Suprapubic skin (tissue), 4 donors: ENCODE measurements at regions not wholly inside any gene's neighbourhood (a gene's known extent, or its start where the extent isn't known, plus 50 kb on each side); places are given as distances from the start of the nearest gene placed in this dataset.

Source experiments
- DNase-seq, 2 donors: peaks; one replicate each; pipeline ENCODE4 v3.0.0-alpha.2; 2019; ENCODE audit warnings: low spot score in 2 of 2
- H3K27ac ChIP-seq: fragments of 200-600 bp; sonication (generic); one replicate; pipeline ENCODE4 v1.5.1; 2019
- H3K27me3 ChIP-seq: fragments of 200-600 bp; sonication (generic); one replicate; pipeline ENCODE4 v1.5.1; 2019
- H3K36me3 ChIP-seq: fragments of 200-600 bp; sonication (generic); one replicate; pipeline ENCODE4 v1.5.1; 2019
- H3K4me1 ChIP-seq: fragments of 200-600 bp; sonication (generic); one replicate; pipeline ENCODE4 v1.5.1; 2019
- H3K4me3 ChIP-seq: fragments of 200-600 bp; sonication (generic); one replicate; pipeline ENCODE4 v1.5.1; 2019; ENCODE audit warnings: mild to moderate bottlenecking
- H3K9me3 ChIP-seq: fragments of 200-600 bp; sonication (generic); one replicate; pipeline ENCODE4 v1.5.1; 2019
- EP300 ChIP-seq: sonication (generic); formaldehyde crosslinking; IDR thresholded peaks from one replicate; pipeline ENCODE4 v1.6.1; 2017; ENCODE audit warnings: antibody characterized with exemption
- POLR2A ChIP-seq, 2 donors: fragments of 450-650 bp; IDR thresholded peaks; one replicate each; pipeline ENCODE4 v1.6.1; 2017; ENCODE audit warnings: antibody characterized with exemption in 2 of 2, mild to moderate bottlenecking in 2 of 2, moderate library complexity in 2 of 2
- POLR2AphosphoS5 ChIP-seq, 3 donors: sonication (generic); formaldehyde crosslinking; IDR thresholded peaks; one replicate each; pipeline ENCODE4 v1.6.1; 2017; ENCODE audit warnings: antibody characterized with exemption in 3 of 3
- WGBS: methylation state at CpG from one replicate; pipeline ENCODE4 v1.1.5; 2018; 5-methylcytosine and 5-hydroxymethylcytosine counted together
- TF ChIP-seq, protein P1 (sequence below), 2 donors: fragments of 200-600 bp in 1 of 2; fragments of 450-650 bp in 1 of 2; sonication (generic) in 1 of 2; IDR thresholded peaks; one replicate each; pipeline ENCODE4 v1.5.1; 2016 to 2019; ENCODE audit warnings: antibody characterized with exemption in 2 of 2, mild to moderate bottlenecking in 1 of 2, moderate library complexity in 1 of 2

GRCh38 chr16:35186045-35186759, 1726.8 kb downstream of the TP53TG3F start:
- no peak overlapping the region for H3K27ac ChIP-seq
- no peak overlapping the region for H3K4me3 ChIP-seq
- H3K27me3 ChIP-seq: no peaks in the 10 kb centered on the region
- H3K36me3 ChIP-seq: no peaks in the 10 kb centered on the region
- peak in 1 of 2 donors; percentile 61 for DNase-seq
- no peaks in the 10 kb centered on the region for H3K4me1 ChIP-seq
- no peaks in the 10 kb centered on the region for H3K9me3 ChIP-seq
- TF ChIP-seq POLR2A (IDR thresholded peaks at IDR 0.05) (no peak), EP300 (no peak), POLR2AphosphoS5 (IDR thresholded peaks at IDR 0.05) (no peak)
- TF ChIP-seq, protein P1, sequence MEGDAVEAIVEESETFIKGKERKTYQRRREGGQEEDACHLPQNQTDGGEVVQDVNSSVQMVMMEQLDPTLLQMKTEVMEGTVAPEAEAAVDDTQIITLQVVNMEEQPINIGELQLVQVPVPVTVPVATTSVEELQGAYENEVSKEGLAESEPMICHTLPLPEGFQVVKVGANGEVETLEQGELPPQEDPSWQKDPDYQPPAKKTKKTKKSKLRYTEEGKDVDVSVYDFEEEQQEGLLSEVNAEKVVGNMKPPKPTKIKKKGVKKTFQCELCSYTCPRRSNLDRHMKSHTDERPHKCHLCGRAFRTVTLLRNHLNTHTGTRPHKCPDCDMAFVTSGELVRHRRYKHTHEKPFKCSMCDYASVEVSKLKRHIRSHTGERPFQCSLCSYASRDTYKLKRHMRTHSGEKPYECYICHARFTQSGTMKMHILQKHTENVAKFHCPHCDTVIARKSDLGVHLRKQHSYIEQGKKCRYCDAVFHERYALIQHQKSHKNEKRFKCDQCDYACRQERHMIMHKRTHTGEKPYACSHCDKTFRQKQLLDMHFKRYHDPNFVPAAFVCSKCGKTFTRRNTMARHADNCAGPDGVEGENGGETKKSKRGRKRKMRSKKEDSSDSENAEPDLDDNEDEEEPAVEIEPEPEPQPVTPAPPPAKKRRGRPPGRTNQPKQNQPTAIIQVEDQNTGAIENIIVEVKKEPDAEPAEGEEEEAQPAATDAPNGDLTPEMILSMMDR (IDR thresholded peaks at IDR 0.05): no peak

DNA sequence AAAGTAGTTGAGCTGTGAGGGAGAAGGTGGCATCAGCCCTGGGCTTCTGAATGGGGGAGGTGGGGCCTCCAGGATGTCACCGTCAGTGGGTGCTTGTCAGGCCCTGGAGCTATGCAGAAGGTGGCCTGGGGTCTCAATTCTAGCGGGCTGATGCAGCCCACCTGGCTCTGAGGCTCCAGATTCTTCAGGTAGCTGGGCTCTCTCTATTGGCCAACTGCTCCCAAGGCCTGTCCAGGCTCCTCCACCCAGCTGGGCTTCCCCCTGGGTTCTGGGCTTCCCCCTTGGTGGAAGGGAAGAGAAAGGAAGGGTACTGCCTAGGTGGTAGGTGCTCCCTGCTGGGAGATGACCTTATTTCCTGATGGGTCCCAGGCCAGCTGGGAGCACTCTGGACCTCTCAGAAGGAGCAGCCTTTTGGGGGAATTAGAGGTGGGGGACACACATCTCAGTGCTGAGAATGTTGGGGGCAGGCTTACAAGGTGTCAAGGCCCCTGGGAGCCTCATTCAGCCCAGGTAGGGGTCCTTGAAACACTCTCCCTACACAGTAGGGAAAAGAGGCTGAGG, 1728.3 kb downstream of the TP53TG3F start:
- no peak for DNase-seq
- WGBS: 65% methylated on average over 2 of the region's 2 CpGs
- Histone ChIP-seq H3K4me1 (no peaks in the 10 kb centered on the region), H3K9me3 (no peaks in the 10 kb centered on the region), H3K27ac (no peak overlapping the region), H3K27me3 (no peaks in the 10 kb centered on the region), H3K36me3 (no peaks in the 10 kb centered on the region), H3K4me3 (no peak overlapping the region)
- TF ChIP-seq, protein P1 (IDR thresholded peaks at IDR 0.05): no peak
- TF ChIP-seq POLR2AphosphoS5 (IDR thresholded peaks at IDR 0.05) (no peak), POLR2A (IDR thresholded peaks at IDR 0.05) (no peak), EP300 (no peak)

DNA sequence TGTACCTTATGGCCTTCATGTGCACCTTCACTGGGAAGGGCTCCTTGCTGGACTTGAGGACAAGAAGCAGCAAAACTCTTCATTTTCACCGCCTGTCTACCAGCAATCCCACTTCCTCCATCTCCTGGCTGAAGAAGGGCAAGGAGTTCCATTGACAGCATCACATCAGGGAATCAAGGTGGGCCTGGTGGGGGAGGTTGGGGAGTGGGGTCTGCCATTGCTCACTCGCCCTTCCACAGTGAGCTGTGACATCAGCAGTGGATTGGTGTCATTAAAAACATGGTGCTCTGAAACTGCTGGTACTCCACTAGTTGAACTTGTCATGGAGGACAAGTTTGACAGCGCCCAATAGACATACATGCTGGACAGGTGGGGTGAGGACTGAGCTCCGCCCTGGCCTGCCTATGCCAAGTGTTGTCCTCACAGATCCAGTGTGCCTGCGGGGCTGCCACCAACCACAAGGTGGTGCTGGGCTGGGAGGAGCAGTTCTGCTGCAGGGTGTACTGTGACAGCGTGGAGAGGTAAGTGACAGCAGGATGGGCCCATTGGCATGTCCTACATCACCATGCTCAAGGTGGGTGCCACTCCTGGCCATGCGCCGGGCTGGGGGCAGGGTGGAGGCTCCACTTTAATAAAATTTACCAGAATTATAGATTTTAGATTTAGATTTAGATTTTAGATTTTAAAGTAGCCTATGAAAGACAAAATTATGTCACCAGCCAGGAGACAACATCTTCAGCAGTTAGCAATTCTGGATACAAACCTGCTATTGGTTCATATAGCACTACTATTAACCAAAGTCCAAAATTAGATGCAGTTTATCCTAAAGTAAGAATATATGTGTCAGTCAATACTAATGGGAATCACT, 1729.1 kb downstream of the TP53TG3F start:
- no peak overlapping the region for H3K4me3 ChIP-seq
- H3K9me3 ChIP-seq: no peaks in the 10 kb centered on the region
- H3K27me3 ChIP-seq: no peaks in the 10 kb centered on the region
- TF ChIP-seq EP300 (no peak), POLR2AphosphoS5 (IDR thresholded peaks at IDR 0.05) (no peak), POLR2A (IDR thresholded peaks at IDR 0.05) (no peak)
- TF ChIP-seq, protein P1 (IDR thresholded peaks at IDR 0.05): peak in 1 of 2 donors; percentile 26
- no peak overlapping the region for H3K27ac ChIP-seq
- peak in 1 of 2 donors; percentile 58 for DNase-seq
- no peaks in the 10 kb centered on the region for H3K36me3 ChIP-seq
- 49% methylated on average over 6 of the region's 8 CpGs for WGBS
- H3K4me1 ChIP-seq: no peaks in the 10 kb centered on the region

DNA sequence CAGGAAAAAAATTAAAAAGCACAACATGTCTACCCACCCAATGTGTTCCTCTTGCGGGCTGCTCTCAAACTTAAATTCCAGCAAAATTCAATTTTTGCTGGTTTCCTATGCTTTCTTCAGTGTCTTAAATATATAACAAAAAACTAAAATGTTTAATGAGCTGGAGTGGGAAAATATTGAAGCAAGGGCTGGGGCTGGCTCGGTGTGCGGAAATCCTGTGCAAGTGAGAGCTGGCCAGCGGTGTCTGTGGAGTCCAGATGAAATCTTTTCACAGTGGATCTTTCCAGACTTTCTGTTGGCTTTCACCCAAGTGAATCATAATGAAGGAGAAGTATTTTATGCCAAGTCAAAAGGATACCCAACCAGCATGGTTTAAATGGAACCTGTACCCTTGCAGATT, 1733.6 kb downstream of the TP53TG3F start:
- no peak overlapping the region for H3K4me3 ChIP-seq
- TF ChIP-seq POLR2A (IDR thresholded peaks at IDR 0.05) (no peak), POLR2AphosphoS5 (IDR thresholded peaks at IDR 0.05) (no peak), EP300 (no peak)
- TF ChIP-seq, protein P1 (IDR thresholded peaks at IDR 0.05): no peak
- 90% methylated on average over 4 of the region's 4 CpGs for WGBS
- H3K27ac ChIP-seq: no peak overlapping the region
- DNase-seq: peak in 1 of 2 donors; percentile 70
- peaks cover 3% of the 10 kb centered on the region for H3K9me3 ChIP-seq
- no peaks in the 10 kb centered on the region for H3K4me1 ChIP-seq
- no peaks in the 10 kb centered on the region for H3K36me3 ChIP-seq
- no peaks in the 10 kb centered on the region for H3K27me3 ChIP-seq

- H3K9me3 ChIP-seq: peaks cover 3% of the 10 kb centered on the region
- no peaks in the 10 kb centered on the region for H3K36me3 ChIP-seq
- no peak overlapping the region for H3K4me3 ChIP-seq
- no peaks in the 10 kb centered on the region for H3K27me3 ChIP-seq
- no peak overlapping the region for H3K27ac ChIP-seq
- 73% methylated on average over 3 of the region's 3 CpGs for WGBS
- no peaks in the 10 kb centered on the region for H3K4me1 ChIP-seq
- DNase-seq: no peak
- no peak for TF ChIP-seq POLR2A (IDR thresholded peaks at IDR 0.05)
- no peak for TF ChIP-seq EP300
- TF ChIP-seq, protein P1 (IDR thresholded peaks at IDR 0.05): no peak
- no peak for TF ChIP-seq POLR2AphosphoS5 (IDR thresholded peaks at IDR 0.05)
Observed at GRCh38 chr16:35193956-35194355, 1734.5 kb downstream of the TP53TG3F start.
